Liver (tissue), 8 donors: ENCODE measurements at regions not wholly inside any gene's neighbourhood (a gene's known extent, or its start where the extent isn't known, plus 50 kb on each side); places are given as distances from the start of the nearest gene placed in this dataset.

ENCODE experiments used
- DNase-seq: peaks from one replicate; pipeline ENCODE4 v3.0.0-alpha.2; 2017; ENCODE audit warnings: low spot score
- H3K27ac ChIP-seq, 2 donors: one replicate each; pipeline ENCODE4 v1.7.0; 2013; ENCODE audit warnings: inconsistent platforms in 2 of 2, low read length in 2 of 2, control low read depth in 1 of 2, low read depth in 1 of 2, mild to moderate bottlenecking in 1 of 2
- H3K27me3 ChIP-seq, 4 donors: one replicate each; pipeline versions ENCODE4 v1.6.1 to v1.7.0; 2013; ENCODE audit warnings: low read length in 3 of 4, inconsistent platforms in 1 of 4, mild to moderate bottlenecking in 1 of 4, moderate library complexity in 1 of 4; ENCODE audit not compliant: control insufficient read depth in 4 of 4, insufficient read depth in 4 of 4
- H3K36me3 ChIP-seq, 4 donors: one replicate each; pipeline versions ENCODE4 v1.6.1 to v1.7.0; 2013; ENCODE audit warnings: low read length in 3 of 4, mild to moderate bottlenecking in 3 of 4, low read depth in 1 of 4, moderate library complexity in 1 of 4; ENCODE audit not compliant: control insufficient read depth in 4 of 4, insufficient read depth in 3 of 4
- H3K4me1 ChIP-seq, 4 donors: one replicate each; pipeline versions ENCODE4 v1.6.1 to v1.7.0; 2013; ENCODE audit warnings: low read length in 3 of 4, mild to moderate bottlenecking in 3 of 4, moderate library complexity in 1 of 4; ENCODE audit not compliant: control insufficient read depth in 4 of 4, insufficient read depth in 4 of 4
- H3K4me3 ChIP-seq, 3 donors: one replicate each; pipeline versions ENCODE4 v1.6.1 to v1.7.0; 2013; ENCODE audit warnings: low read length in 3 of 3, control low read depth in 1 of 3, low read depth in 1 of 3, mild to moderate bottlenecking in 1 of 3
- H3K9ac ChIP-seq, 2 donors: one replicate each; pipeline ENCODE4 v1.7.0; 2013; ENCODE audit warnings: low read length in 2 of 2, mild to moderate bottlenecking in 2 of 2, moderate library complexity in 2 of 2, control low read depth in 1 of 2, low read depth in 1 of 2
- H3K9me3 ChIP-seq, 4 donors: one replicate each; pipeline versions ENCODE4 v1.6.1 to v1.7.0; 2013; ENCODE audit warnings: low read length in 3 of 4; ENCODE audit not compliant: control insufficient read depth in 4 of 4
- GABPA ChIP-seq, 2 donors: IDR thresholded peaks in 1 of 2; conservative IDR thresholded peaks in 1 of 2; 2 replicates each; pipeline ENCODE4 v1.6.1; 2016; ENCODE audit warnings: antibody characterized with exemption in 2 of 2, mild to moderate bottlenecking in 1 of 2, moderate library complexity in 1 of 2
- JUND ChIP-seq, 2 donors: IDR thresholded peaks; 2 replicates each; pipeline ENCODE4 v1.6.1; 2016; ENCODE audit warnings: antibody characterized with exemption in 2 of 2
- RAD21 ChIP-seq, 2 donors: IDR thresholded peaks; 2 replicates each; pipeline ENCODE4 v1.6.1; 2016; ENCODE audit warnings: antibody characterized with exemption in 2 of 2, mild to moderate bottlenecking in 2 of 2
- TAF1 ChIP-seq: conservative IDR thresholded peaks from 2 replicates; pipeline ENCODE4 v1.6.1; 2016; ENCODE audit warnings: antibody characterized with exemption, mild to moderate bottlenecking
- YY1 ChIP-seq: IDR thresholded peaks from 2 replicates; pipeline ENCODE4 v1.6.1; 2016; ENCODE audit warnings: antibody characterized with exemption, mild to moderate bottlenecking
- WGBS: extraction: QIAGEN DNeasy Blood & Tissue Kit; methylation state at CpG from one replicate; pipeline ENCODE4 v1.1.7; 2013; 5-methylcytosine and 5-hydroxymethylcytosine counted together
- TF ChIP-seq, protein P1 (sequence below): fragments of 150-350 bp; IDR thresholded peaks from 2 replicates; pipeline ENCODE4 v1.5.1; 2017; ENCODE audit warnings: improper control_type of control experiment, low read depth, low read length; ENCODE audit not compliant: missing input control
- TF ChIP-seq, protein P2 (sequence below): IDR thresholded peaks from 2 replicates; pipeline ENCODE4 v1.6.1; 2016; ENCODE audit warnings: antibody characterized with exemption, mild to moderate bottlenecking
- TF ChIP-seq, protein P3 (sequence below): IDR thresholded peaks from 2 replicates; pipeline ENCODE4 v1.6.1; 2016; ENCODE audit warnings: antibody characterized with exemption
- TF ChIP-seq, protein P4 (sequence below): IDR thresholded peaks from 2 replicates; pipeline ENCODE4 v1.6.1; 2016; ENCODE audit warnings: antibody characterized with exemption
- TF ChIP-seq, protein P5 (sequence below): IDR thresholded peaks from 2 replicates; pipeline ENCODE4 v1.6.1; 2016; ENCODE audit warnings: antibody characterized with exemption
- donor health status: healthy.
- donor health status: healthy.
- donor health status: healthy.
- donor health status: healthy.
- donor health status: healthy.

DNA sequence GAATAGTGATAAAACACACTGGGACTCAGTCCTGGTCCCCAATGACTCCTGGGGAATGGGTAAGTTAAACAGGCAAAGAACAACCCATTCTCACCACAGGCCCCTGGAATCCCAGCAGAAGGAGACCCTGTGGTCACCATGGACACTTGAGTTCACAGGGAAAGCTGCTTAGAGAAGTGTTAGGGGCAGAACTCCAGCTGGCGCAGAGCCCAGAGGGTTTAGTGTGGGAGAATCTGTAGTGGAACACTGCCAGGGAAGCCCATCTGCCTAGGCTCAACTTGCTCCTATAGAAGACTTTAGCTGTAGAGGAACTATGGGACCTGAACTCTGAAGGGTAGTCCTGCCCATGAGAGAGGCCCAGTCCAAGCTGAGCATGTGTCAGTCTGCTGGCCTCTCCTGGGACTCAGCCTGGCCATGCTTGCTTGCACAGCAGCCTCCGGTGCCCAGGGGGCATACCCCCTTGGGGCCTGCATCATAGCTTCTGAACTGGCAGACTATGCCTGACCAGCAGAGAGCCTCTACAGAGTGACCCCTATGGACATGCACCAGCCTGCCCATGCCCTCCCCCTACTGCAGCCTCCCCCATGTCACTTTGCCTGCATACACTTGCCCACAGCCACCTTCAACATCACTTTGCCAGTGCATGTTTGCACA, 343.5 kb downstream of the IDS start:
- Histone ChIP-seq H3K4me3 (no peak overlapping the region), H3K27me3 (no peaks in the 10 kb centered on the region), H3K27ac (no peak overlapping the region), H3K4me1 (no peaks in the 10 kb centered on the region), H3K9me3 (no peaks in the 10 kb centered on the region), H3K9ac (no peak overlapping the region), H3K36me3 (no peaks in the 10 kb centered on the region)
- no peak for TF ChIP-seq GABPA (IDR thresholded peaks at IDR 0.05 in 1 of 2, conservative IDR thresholded peaks at IDR 0.05 in 1 of 2)
- 79% methylated on average over 2 of the region's 2 CpGs for WGBS
- DNase-seq: no peak

DNA sequence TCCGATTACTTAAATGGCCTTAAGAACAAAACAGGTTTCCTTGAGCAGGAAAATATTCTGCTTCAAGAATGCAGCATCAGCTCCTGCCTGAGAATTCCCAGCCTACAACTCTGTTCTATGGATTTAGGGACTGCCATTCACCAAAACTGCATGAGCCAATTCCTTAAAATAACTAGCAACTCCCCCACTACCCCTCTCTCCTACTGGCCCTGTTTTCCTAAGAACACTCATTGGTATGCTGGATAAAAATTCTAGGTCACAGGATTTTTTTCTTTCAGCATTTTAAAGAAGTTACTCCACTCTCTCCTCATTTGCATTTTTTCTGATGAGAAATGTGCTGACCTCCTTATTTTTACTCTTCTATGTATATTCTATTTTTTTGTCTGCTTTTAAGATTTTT, 347.1 kb downstream of the IDS start:
- no peaks in the 10 kb centered on the region for H3K36me3 ChIP-seq
- no peak overlapping the region for H3K27ac ChIP-seq
- no peaks in the 10 kb centered on the region for H3K4me1 ChIP-seq
- no peak overlapping the region for H3K4me3 ChIP-seq
- H3K27me3 ChIP-seq: no peaks in the 10 kb centered on the region
- 93% methylated on average over 1 of the region's 1 CpG for whole genome bisulfite sequencing
- no peak for DNase-seq
- H3K9ac ChIP-seq: no peak overlapping the region
- TF ChIP-seq, protein P1, sequence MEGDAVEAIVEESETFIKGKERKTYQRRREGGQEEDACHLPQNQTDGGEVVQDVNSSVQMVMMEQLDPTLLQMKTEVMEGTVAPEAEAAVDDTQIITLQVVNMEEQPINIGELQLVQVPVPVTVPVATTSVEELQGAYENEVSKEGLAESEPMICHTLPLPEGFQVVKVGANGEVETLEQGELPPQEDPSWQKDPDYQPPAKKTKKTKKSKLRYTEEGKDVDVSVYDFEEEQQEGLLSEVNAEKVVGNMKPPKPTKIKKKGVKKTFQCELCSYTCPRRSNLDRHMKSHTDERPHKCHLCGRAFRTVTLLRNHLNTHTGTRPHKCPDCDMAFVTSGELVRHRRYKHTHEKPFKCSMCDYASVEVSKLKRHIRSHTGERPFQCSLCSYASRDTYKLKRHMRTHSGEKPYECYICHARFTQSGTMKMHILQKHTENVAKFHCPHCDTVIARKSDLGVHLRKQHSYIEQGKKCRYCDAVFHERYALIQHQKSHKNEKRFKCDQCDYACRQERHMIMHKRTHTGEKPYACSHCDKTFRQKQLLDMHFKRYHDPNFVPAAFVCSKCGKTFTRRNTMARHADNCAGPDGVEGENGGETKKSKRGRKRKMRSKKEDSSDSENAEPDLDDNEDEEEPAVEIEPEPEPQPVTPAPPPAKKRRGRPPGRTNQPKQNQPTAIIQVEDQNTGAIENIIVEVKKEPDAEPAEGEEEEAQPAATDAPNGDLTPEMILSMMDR: no peak
- TF ChIP-seq, protein P2, sequence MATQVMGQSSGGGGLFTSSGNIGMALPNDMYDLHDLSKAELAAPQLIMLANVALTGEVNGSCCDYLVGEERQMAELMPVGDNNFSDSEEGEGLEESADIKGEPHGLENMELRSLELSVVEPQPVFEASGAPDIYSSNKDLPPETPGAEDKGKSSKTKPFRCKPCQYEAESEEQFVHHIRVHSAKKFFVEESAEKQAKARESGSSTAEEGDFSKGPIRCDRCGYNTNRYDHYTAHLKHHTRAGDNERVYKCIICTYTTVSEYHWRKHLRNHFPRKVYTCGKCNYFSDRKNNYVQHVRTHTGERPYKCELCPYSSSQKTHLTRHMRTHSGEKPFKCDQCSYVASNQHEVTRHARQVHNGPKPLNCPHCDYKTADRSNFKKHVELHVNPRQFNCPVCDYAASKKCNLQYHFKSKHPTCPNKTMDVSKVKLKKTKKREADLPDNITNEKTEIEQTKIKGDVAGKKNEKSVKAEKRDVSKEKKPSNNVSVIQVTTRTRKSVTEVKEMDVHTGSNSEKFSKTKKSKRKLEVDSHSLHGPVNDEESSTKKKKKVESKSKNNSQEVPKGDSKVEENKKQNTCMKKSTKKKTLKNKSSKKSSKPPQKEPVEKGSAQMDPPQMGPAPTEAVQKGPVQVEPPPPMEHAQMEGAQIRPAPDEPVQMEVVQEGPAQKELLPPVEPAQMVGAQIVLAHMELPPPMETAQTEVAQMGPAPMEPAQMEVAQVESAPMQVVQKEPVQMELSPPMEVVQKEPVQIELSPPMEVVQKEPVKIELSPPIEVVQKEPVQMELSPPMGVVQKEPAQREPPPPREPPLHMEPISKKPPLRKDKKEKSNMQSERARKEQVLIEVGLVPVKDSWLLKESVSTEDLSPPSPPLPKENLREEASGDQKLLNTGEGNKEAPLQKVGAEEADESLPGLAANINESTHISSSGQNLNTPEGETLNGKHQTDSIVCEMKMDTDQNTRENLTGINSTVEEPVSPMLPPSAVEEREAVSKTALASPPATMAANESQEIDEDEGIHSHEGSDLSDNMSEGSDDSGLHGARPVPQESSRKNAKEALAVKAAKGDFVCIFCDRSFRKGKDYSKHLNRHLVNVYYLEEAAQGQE: no peak
- TF ChIP-seq JUND (IDR thresholded peaks at IDR 0.05) (no peak), YY1 (no peak)
- TF ChIP-seq, protein P3, sequence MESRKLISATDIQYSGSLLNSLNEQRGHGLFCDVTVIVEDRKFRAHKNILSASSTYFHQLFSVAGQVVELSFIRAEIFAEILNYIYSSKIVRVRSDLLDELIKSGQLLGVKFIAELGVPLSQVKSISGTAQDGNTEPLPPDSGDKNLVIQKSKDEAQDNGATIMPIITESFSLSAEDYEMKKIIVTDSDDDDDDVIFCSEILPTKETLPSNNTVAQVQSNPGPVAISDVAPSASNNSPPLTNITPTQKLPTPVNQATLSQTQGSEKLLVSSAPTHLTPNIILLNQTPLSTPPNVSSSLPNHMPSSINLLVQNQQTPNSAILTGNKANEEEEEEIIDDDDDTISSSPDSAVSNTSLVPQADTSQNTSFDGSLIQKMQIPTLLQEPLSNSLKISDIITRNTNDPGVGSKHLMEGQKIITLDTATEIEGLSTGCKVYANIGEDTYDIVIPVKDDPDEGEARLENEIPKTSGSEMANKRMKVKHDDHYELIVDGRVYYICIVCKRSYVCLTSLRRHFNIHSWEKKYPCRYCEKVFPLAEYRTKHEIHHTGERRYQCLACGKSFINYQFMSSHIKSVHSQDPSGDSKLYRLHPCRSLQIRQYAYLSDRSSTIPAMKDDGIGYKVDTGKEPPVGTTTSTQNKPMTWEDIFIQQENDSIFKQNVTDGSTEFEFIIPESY: no peak
- TF ChIP-seq, protein P4, sequence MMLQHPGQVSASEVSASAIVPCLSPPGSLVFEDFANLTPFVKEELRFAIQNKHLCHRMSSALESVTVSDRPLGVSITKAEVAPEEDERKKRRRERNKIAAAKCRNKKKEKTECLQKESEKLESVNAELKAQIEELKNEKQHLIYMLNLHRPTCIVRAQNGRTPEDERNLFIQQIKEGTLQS: no peak
- H3K9me3 ChIP-seq: no peaks in the 10 kb centered on the region

DNA sequence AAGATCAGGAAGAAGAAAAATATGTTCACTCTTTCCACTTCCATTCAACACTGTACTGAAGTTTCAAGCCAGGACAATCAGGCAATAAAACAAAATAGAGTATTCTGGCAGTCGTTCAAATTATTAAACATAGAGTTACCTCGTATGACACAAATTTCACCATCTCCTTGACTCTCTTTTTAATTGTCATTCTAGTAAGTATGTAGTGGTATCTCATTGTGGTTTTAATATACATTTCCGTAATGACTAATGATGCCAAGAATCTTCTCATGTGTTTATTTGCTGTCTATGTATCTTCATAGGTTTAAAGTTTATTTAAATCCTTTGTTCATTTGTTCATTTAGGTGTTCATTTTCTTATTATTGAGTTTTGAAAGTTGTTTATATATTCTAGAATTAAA, 352.2 kb downstream of the IDS start:
- Histone ChIP-seq H3K9ac (no peak overlapping the region), H3K27ac (no peak overlapping the region), H3K4me3 (no peak overlapping the region), H3K4me1 (no peaks in the 10 kb centered on the region), H3K36me3 (no peaks in the 10 kb centered on the region), H3K27me3 (no peaks in the 10 kb centered on the region), H3K9me3 (peaks cover 0 to 3% (median 0%) of the 10 kb centered on the region in 4 donors)
- 68% methylated on average over 3 of the region's 3 CpGs for WGBS
- no peak for DNase-seq
- no peak for TF ChIP-seq TAF1
- TF ChIP-seq, protein P1: no peak
- TF ChIP-seq, protein P5, sequence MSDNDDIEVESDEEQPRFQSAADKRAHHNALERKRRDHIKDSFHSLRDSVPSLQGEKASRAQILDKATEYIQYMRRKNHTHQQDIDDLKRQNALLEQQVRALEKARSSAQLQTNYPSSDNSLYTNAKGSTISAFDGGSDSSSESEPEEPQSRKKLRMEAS: no peak
- TF ChIP-seq GABPA (IDR thresholded peaks at IDR 0.05 in 1 of 2, conservative IDR thresholded peaks at IDR 0.05 in 1 of 2): no peak
- TF ChIP-seq YY1: no peak
- TF ChIP-seq JUND (IDR thresholded peaks at IDR 0.05): no peak
- TF ChIP-seq RAD21 (IDR thresholded peaks at IDR 0.05): no peak
- TF ChIP-seq, protein P3: no peak
